ENCODE measurements at regions not wholly inside any gene's neighbourhood (a gene's known extent, or its start where the extent isn't known, plus 50 kb on each side); places are given as distances from the start of the nearest gene placed in this dataset.

GRCh38 chr5:3542769-3543168, 52.9 kb upstream of the IRX1 start:
- no peak for DNase-seq

GRCh38 chr5:3542158-3542557, 53.5 kb upstream of the IRX1 start:
- no peak for DNase-seq

GRCh38 chr5:3538886-3539285, 56.7 kb upstream of the IRX1 start:
- DNase-seq, result no peak

- DNase-seq, result no peak
Measured at GRCh38 chr5:3537942-3538341, 57.7 kb upstream of the IRX1 start.

GRCh38 chr5:3535414-3536211, 60.0 kb upstream of the IRX1 start:
- DNase-seq, result no peak

GRCh38 chr5:3534997-3535396, 60.6 kb upstream of the IRX1 start:
- no peak for DNase-seq

GRCh38 chr5:3531320-3531986, 64.2 kb upstream of the IRX1 start:
- DNase-seq, result no peak

GRCh38 chr5:3530251-3530650, 65.4 kb upstream of the IRX1 start:
- DNase-seq, result no peak

GRCh38 chr5:3526551-3527185, 69.0 kb upstream of the IRX1 start:
- no peak for DNase-seq

- DNase-seq, result no peak
Measured at GRCh38 chr5:3522491-3522890, 73.1 kb upstream of the IRX1 start.

GRCh38 chr5:3518576-3518975, 77.1 kb upstream of the IRX1 start:
- no peak for DNase-seq

GRCh38 chr5:3518051-3518450, 77.6 kb upstream of the IRX1 start:
- DNase-seq, result no peak

GRCh38 chr5:3517348-3517747, 78.3 kb upstream of the IRX1 start:
- no peak for DNase-seq

GRCh38 chr5:3512361-3513095, 83.1 kb upstream of the IRX1 start:
- no peak for DNase-seq

GRCh38 chr5:3511934-3512333, 83.7 kb upstream of the IRX1 start:
- DNase-seq, result no peak

GRCh38 chr5:3511519-3511918, 84.1 kb upstream of the IRX1 start:
- no peak for DNase-seq

GRCh38 chr5:3510642-3511417, 84.8 kb upstream of the IRX1 start:
- no peak for DNase-seq

GRCh38 chr5:3509290-3509689, 86.3 kb upstream of the IRX1 start:
- no peak for DNase-seq

- no peak for DNase-seq
Measured at GRCh38 chr5:3508395-3508794, 87.2 kb upstream of the IRX1 start.

- no peak for DNase-seq
Measured at GRCh38 chr5:3490957-3491507, 104.6 kb upstream of the IRX1 start.

- no peak for DNase-seq
Measured at GRCh38 chr5:3489239-3489843, 106.3 kb upstream of the IRX1 start.

- DNase-seq, result no peak
Measured at GRCh38 chr5:3484836-3485235, 110.8 kb upstream of the IRX1 start.
